Mesenchymal stem cell (in vitro differentiated cells and primary cell): ENCODE measurements at regions not wholly inside any gene's neighbourhood (a gene's known extent, or its start where the extent isn't known, plus 50 kb on each side); places are given as distances from the start of the nearest gene placed in this dataset.

Source experiments
- DNase-seq: peaks from one replicate; pipeline ENCODE4 v3.0.0-alpha.2; 2013
- H2AFZ ChIP-seq: one replicate; pipeline ENCODE4 v1.6.1; 2013; ENCODE audit warnings: low read depth, mild to moderate bottlenecking, control low read depth, inconsistent platforms, low read length, moderate library complexity
- H2AK5ac ChIP-seq: 2 replicates; pipeline ENCODE4 v1.6.1; 2013; ENCODE audit warnings: low read length, moderate library complexity, mild to moderate bottlenecking, inconsistent platforms; ENCODE audit not compliant: severe bottlenecking
- H2BK120ac ChIP-seq: one replicate; pipeline ENCODE4 v1.6.1; 2013; ENCODE audit warnings: low read depth, mild to moderate bottlenecking, inconsistent platforms, low read length, moderate library complexity
- H2BK12ac ChIP-seq, 2 experiments: one replicate each; pipeline ENCODE4 v1.6.1; 2013; ENCODE audit warnings: inconsistent platforms in 2 of 2, low read length in 2 of 2, mild to moderate bottlenecking in 2 of 2, moderate library complexity in 2 of 2, control low read depth in 1 of 2
- H2BK15ac ChIP-seq: one replicate; pipeline ENCODE4 v1.6.1; 2013; ENCODE audit warnings: mild to moderate bottlenecking, low read depth, inconsistent platforms; ENCODE audit not compliant: poor library complexity, severe bottlenecking
- H2BK5ac ChIP-seq: 2 replicates; pipeline ENCODE4 v1.6.1; 2013; ENCODE audit warnings: low read depth, mild to moderate bottlenecking, low read length, control low read depth, inconsistent platforms; ENCODE audit not compliant: poor library complexity, severe bottlenecking
- H3K14ac ChIP-seq, 2 experiments: one replicate each; pipeline ENCODE4 v1.6.1; 2013; ENCODE audit warnings: inconsistent platforms in 2 of 2, low read length in 2 of 2, control low read depth in 1 of 2, mild to moderate bottlenecking in 1 of 2, moderate library complexity in 1 of 2
- H3K18ac ChIP-seq, 2 experiments: one replicate each; pipeline ENCODE4 v1.6.1; 2013; ENCODE audit warnings: inconsistent platforms in 2 of 2, low read length in 2 of 2, control low read depth in 1 of 2, low read depth in 1 of 2, mild to moderate bottlenecking in 1 of 2
- H3K23ac ChIP-seq, 2 experiments: one replicate each; pipeline ENCODE4 v1.6.1; 2013; ENCODE audit warnings: inconsistent platforms in 2 of 2, low read length in 2 of 2, mild to moderate bottlenecking in 2 of 2, moderate library complexity in 2 of 2, control low read depth in 1 of 2
- H3K27ac ChIP-seq: 2 replicates; pipeline ENCODE4 v1.5.1; 2013; ENCODE audit warnings: mild to moderate bottlenecking, moderate library complexity, low read length, control low read depth, inconsistent platforms; ENCODE audit not compliant: poor library complexity, severe bottlenecking
- H3K27me3 ChIP-seq, 2 experiments: 2 replicates each; pipeline versions ENCODE4 v1.6.1 to v1.7.0; 2013; ENCODE audit warnings: low read length in 2 of 2, mild to moderate bottlenecking in 2 of 2, moderate library complexity in 2 of 2, control low read depth in 1 of 2, inconsistent platforms in 1 of 2; ENCODE audit not compliant: control insufficient read depth in 1 of 2, insufficient read depth in 1 of 2
- H3K36me3 ChIP-seq, 2 experiments: 2 replicates each; pipeline versions ENCODE4 v1.6.1 to v1.7.0; 2013; ENCODE audit warnings: low read length in 2 of 2, control low read depth in 1 of 2, inconsistent platforms in 1 of 2, low read depth in 1 of 2, mild to moderate bottlenecking in 1 of 2; ENCODE audit not compliant: insufficient read depth in 2 of 2, control insufficient read depth in 1 of 2
- H3K4ac ChIP-seq, 2 experiments: one replicate each; pipeline ENCODE4 v1.6.1; 2013; ENCODE audit warnings: inconsistent platforms in 2 of 2, low read length in 2 of 2, mild to moderate bottlenecking in 2 of 2, moderate library complexity in 2 of 2, control low read depth in 1 of 2, low read depth in 1 of 2
- H3K4me1 ChIP-seq: 2 replicates; pipeline ENCODE4 v1.6.1; 2013; ENCODE audit warnings: low read depth, low read length, control low read depth; ENCODE audit not compliant: control insufficient read depth, insufficient read depth
- H3K4me2 ChIP-seq: 2 replicates; pipeline ENCODE4 v1.6.1; 2013; ENCODE audit warnings: low read length, mild to moderate bottlenecking, inconsistent platforms; ENCODE audit not compliant: poor library complexity, severe bottlenecking
- H3K4me3 ChIP-seq, 2 experiments: 2 replicates each; pipeline versions ENCODE4 v1.5.1 to v1.7.0; 2013; ENCODE audit warnings: low read length in 2 of 2, mild to moderate bottlenecking in 2 of 2, control low read depth in 1 of 2, low read depth in 1 of 2; ENCODE audit not compliant: insufficient read depth in 1 of 2
- H3K79me1 ChIP-seq: replicated peaks from 2 replicates; pipeline ENCODE4 v1.6.1; 2013; ENCODE audit warnings: mild to moderate bottlenecking, control low read depth, low read length, inconsistent platforms; ENCODE audit not compliant: poor library complexity, severe bottlenecking
- H3K9ac ChIP-seq: 2 replicates; pipeline ENCODE4 v1.7.0; 2013; ENCODE audit warnings: mild to moderate bottlenecking, low read length, moderate library complexity
- H3K9me3 ChIP-seq: 2 replicates; pipeline ENCODE4 v1.7.0; 2013; ENCODE audit warnings: mild to moderate bottlenecking, low read length; ENCODE audit not compliant: control insufficient read depth
- H4K8ac ChIP-seq: one replicate; pipeline ENCODE4 v1.6.1; 2013; ENCODE audit warnings: inconsistent platforms, mild to moderate bottlenecking, low read length, moderate library complexity
- H4K91ac ChIP-seq: one replicate; pipeline ENCODE4 v1.6.1; 2013; ENCODE audit warnings: mild to moderate bottlenecking, low read length, inconsistent platforms
- WGBS: methylation state at CpG from one replicate; pipeline ENCODE4 v1.1.7; 2013; ENCODE audit warnings: mixed read lengths; 5-methylcytosine and 5-hydroxymethylcytosine counted together

GRCh38 chr3:103052236-103052830 is 617.5 kb downstream of the ZPLD1 start:
- H3K4me3 ChIP-seq = no peak overlapping the region
- H3K9me3 ChIP-seq = no peaks in the 10 kb centered on the region
- no peak overlapping the region for H3K4ac ChIP-seq
- no peak overlapping the region for H3K23ac ChIP-seq
- H4K8ac ChIP-seq = no peak overlapping the region
- no peak overlapping the region for H2BK120ac ChIP-seq
- no peaks in the 10 kb centered on the region for H3K36me3 ChIP-seq
- no peak overlapping the region for H3K27ac ChIP-seq
- no peak overlapping the region for H2AK5ac ChIP-seq
- no peaks in the 10 kb centered on the region for H3K27me3 ChIP-seq
- no peak overlapping the region for H2AFZ ChIP-seq
- H3K4me2 ChIP-seq = no peak overlapping the region
- no peak for DNase-seq
- no peak overlapping the region for H3K9ac ChIP-seq
- H4K91ac ChIP-seq = no peak overlapping the region
- no peaks in the 10 kb centered on the region for H3K79me1 ChIP-seq
- H2BK5ac ChIP-seq = no peak overlapping the region
- H2BK15ac ChIP-seq = no peak overlapping the region
- no peak overlapping the region for H2BK12ac ChIP-seq
- 80% methylated on average over 1 of the region's 1 CpG for WGBS
- H3K18ac ChIP-seq = no peak overlapping the region
- H3K4me1 ChIP-seq = peaks cover 2% of the 10 kb centered on the region
- H3K14ac ChIP-seq = no peak overlapping the region

GRCh38 chr3:103055021-103055520 is 620.3 kb downstream of the ZPLD1 start:
- Histone ChIP-seq H3K4me2 (no peak overlapping the region), H3K23ac (no peak overlapping the region), H2AFZ (no peak overlapping the region), H2BK15ac (no peak overlapping the region), H3K9ac (no peak overlapping the region), H4K8ac (no peak overlapping the region), H2BK12ac (no peak overlapping the region), H2BK5ac (no peak overlapping the region), H3K36me3 (no peaks in the 10 kb centered on the region), H4K91ac (no peak overlapping the region), H2BK120ac (no peak overlapping the region), H3K27me3 (no peaks in the 10 kb centered on the region), H3K27ac (no peak overlapping the region), H3K4me1 (no peaks in the 10 kb centered on the region), H2AK5ac (no peak overlapping the region), H3K4me3 (no peak overlapping the region), H3K9me3 (no peaks in the 10 kb centered on the region), H3K4ac (no peak overlapping the region), H3K79me1 (no peaks in the 10 kb centered on the region), H3K14ac (no peak overlapping the region), H3K18ac (no peak overlapping the region)
- DNase-seq = no peak
- 68% methylated on average over 2 of the region's 2 CpGs for WGBS

GRCh38 chr3:103056542-103056941 is 621.7 kb downstream of the ZPLD1 start:
- Histone ChIP-seq H4K8ac (no peak overlapping the region), H4K91ac (no peak overlapping the region), H3K4me1 (no peaks in the 10 kb centered on the region), H3K14ac (no peak overlapping the region), H2BK120ac (no peak overlapping the region), H3K18ac (no peak overlapping the region), H2AFZ (no peak overlapping the region), H3K36me3 (no peaks in the 10 kb centered on the region), H3K23ac (no peak overlapping the region), H2BK12ac (no peak overlapping the region), H3K4me3 (no peak overlapping the region), H3K4ac (no peak overlapping the region), H2AK5ac (no peak overlapping the region), H3K9ac (no peak overlapping the region), H2BK5ac (no peak overlapping the region), H3K9me3 (no peaks in the 10 kb centered on the region), H3K27me3 (no peaks in the 10 kb centered on the region), H2BK15ac (no peak overlapping the region), H3K27ac (no peak overlapping the region), H3K79me1 (no peaks in the 10 kb centered on the region), H3K4me2 (no peak overlapping the region)
- DNase-seq = no peak
- WGBS = 43% methylated on average over 2 of the region's 3 CpGs

GRCh38 chr3:103057003-103057402 is 622.2 kb downstream of the ZPLD1 start:
- H2BK12ac ChIP-seq = no peak overlapping the region
- H2AFZ ChIP-seq = no peak overlapping the region
- no peak overlapping the region for H3K9ac ChIP-seq
- no peaks in the 10 kb centered on the region for H3K79me1 ChIP-seq
- H3K4me3 ChIP-seq = no peak overlapping the region
- H4K91ac ChIP-seq = no peak overlapping the region
- no peak overlapping the region for H3K4me2 ChIP-seq
- H3K18ac ChIP-seq = no peak overlapping the region
- H2BK15ac ChIP-seq = no peak overlapping the region
- no peak overlapping the region for H3K4ac ChIP-seq
- H2BK120ac ChIP-seq = no peak overlapping the region
- no peaks in the 10 kb centered on the region for H3K27me3 ChIP-seq
- H3K23ac ChIP-seq = no peak overlapping the region
- no peak for DNase-seq
- no peaks in the 10 kb centered on the region for H3K4me1 ChIP-seq
- H3K14ac ChIP-seq = no peak overlapping the region
- no peak overlapping the region for H3K27ac ChIP-seq
- H3K36me3 ChIP-seq = no peaks in the 10 kb centered on the region
- H4K8ac ChIP-seq = no peak overlapping the region
- H3K9me3 ChIP-seq = no peaks in the 10 kb centered on the region
- WGBS = 86% methylated on average over 6 of the region's 6 CpGs
- H2AK5ac ChIP-seq = no peak overlapping the region
- no peak overlapping the region for H2BK5ac ChIP-seq
